H9 (cell line): ENCODE measurements at regions not wholly inside any gene's neighbourhood (a gene's known extent, or its start where the extent isn't known, plus 50 kb on each side); places are given as distances from the start of the nearest gene placed in this dataset.

ENCODE experiments used
- DNase-seq: peaks from one replicate; pipeline ENCODE4 v3.0.0-alpha.2; 2017
- H2AFZ ChIP-seq: one replicate; pipeline ENCODE4 v1.6.1; 2013; ENCODE audit warnings: mild to moderate bottlenecking, low read length, control low read depth, moderate library complexity
- H2AK5ac ChIP-seq: 2 replicates; pipeline ENCODE4 v1.6.1; 2013; ENCODE audit warnings: low read length, control low read depth, mixed read lengths; ENCODE audit not compliant: insufficient read length
- H2BK120ac ChIP-seq: one replicate; pipeline ENCODE4 v1.6.1; 2013; ENCODE audit warnings: low read depth, mild to moderate bottlenecking, low read length, control low read depth, inconsistent platforms; ENCODE audit not compliant: poor library complexity, severe bottlenecking
- H2BK12ac ChIP-seq: 2 replicates; pipeline ENCODE4 v1.6.1; 2013; ENCODE audit warnings: low read length, control low read depth, mixed read lengths, low read depth; ENCODE audit not compliant: insufficient read length
- H2BK15ac ChIP-seq: 2 replicates; pipeline ENCODE4 v1.6.1; 2013; ENCODE audit warnings: low read depth, low read length, control low read depth
- H2BK20ac ChIP-seq: one replicate; pipeline ENCODE4 v1.6.1; 2013; ENCODE audit warnings: low read depth, mild to moderate bottlenecking, low read length, control low read depth, inconsistent platforms; ENCODE audit not compliant: poor library complexity, severe bottlenecking
- H2BK5ac ChIP-seq: 2 replicates; pipeline ENCODE4 v1.6.1; 2013; ENCODE audit warnings: low read length, control low read depth, mixed read lengths; ENCODE audit not compliant: insufficient read length
- H3K14ac ChIP-seq: 2 replicates; pipeline ENCODE4 v1.6.1; 2013; ENCODE audit warnings: low read length, control low read depth; ENCODE audit not compliant: insufficient read depth
- H3K18ac ChIP-seq: 2 replicates; pipeline ENCODE4 v1.6.1; 2013; ENCODE audit warnings: low read depth, mild to moderate bottlenecking, mixed read lengths, low read length, control low read depth; ENCODE audit not compliant: insufficient read length
- H3K23ac ChIP-seq: 2 replicates; pipeline ENCODE4 v1.6.1; 2013; ENCODE audit warnings: low read length, control low read depth, mixed read lengths, low read depth; ENCODE audit not compliant: insufficient read length
- H3K23me2 ChIP-seq: 2 replicates; pipeline ENCODE4 v1.6.1; 2013; ENCODE audit warnings: low read depth, mild to moderate bottlenecking, mixed read lengths, low read length, control low read depth; ENCODE audit not compliant: insufficient read length, poor library complexity, severe bottlenecking
- H3K27ac ChIP-seq: 2 replicates; pipeline ENCODE4 v1.5.1; 2013; ENCODE audit warnings: low read length, control low read depth, mixed read lengths, low read depth; ENCODE audit not compliant: insufficient read length
- H3K27me3 ChIP-seq: 2 replicates; pipeline ENCODE4 v1.6.1; 2013; ENCODE audit warnings: low read length, control low read depth, inconsistent platforms; ENCODE audit not compliant: insufficient read depth
- H3K4ac ChIP-seq: 2 replicates; pipeline ENCODE4 v1.6.1; 2013; ENCODE audit warnings: low read depth, mild to moderate bottlenecking, control low read depth, inconsistent platforms, low read length, moderate library complexity
- H3K4me1 ChIP-seq: 2 replicates; pipeline ENCODE4 v1.6.1; 2013; ENCODE audit warnings: low read length, control low read depth, inconsistent platforms; ENCODE audit not compliant: insufficient read depth
- H3K4me2 ChIP-seq: 2 replicates; pipeline ENCODE4 v1.6.1; 2013; ENCODE audit warnings: low read length, control low read depth, mixed read lengths; ENCODE audit not compliant: insufficient read length, insufficient read depth
- H3K56ac ChIP-seq: 2 replicates; pipeline ENCODE4 v1.6.1; 2013; ENCODE audit warnings: low read depth, mild to moderate bottlenecking, mixed read lengths, low read length, control low read depth; ENCODE audit not compliant: insufficient read length
- H3K79me1 ChIP-seq: 2 replicates; pipeline ENCODE4 v1.6.1; 2013; ENCODE audit warnings: low read depth, mild to moderate bottlenecking, moderate library complexity, low read length, control low read depth, inconsistent platforms; ENCODE audit not compliant: insufficient read depth, poor library complexity, severe bottlenecking
- H3K79me2 ChIP-seq: 2 replicates; pipeline ENCODE4 v1.6.1; 2013; ENCODE audit warnings: low read length, control low read depth, inconsistent platforms; ENCODE audit not compliant: insufficient read depth
- H3K9ac ChIP-seq: 2 replicates; pipeline ENCODE4 v1.6.1; 2013; ENCODE audit warnings: low read length, control low read depth, mixed read lengths; ENCODE audit not compliant: insufficient read length; ENCODE audit errors: extremely low read depth
- H3K9me3 ChIP-seq: one replicate; pipeline ENCODE4 v1.6.1; 2013; ENCODE audit warnings: low read depth, low read length, inconsistent platforms; ENCODE audit not compliant: control insufficient read depth
- H3T11ph ChIP-seq: one replicate; pipeline ENCODE4 v1.6.1; 2013; ENCODE audit warnings: mild to moderate bottlenecking, low read length, control low read depth, inconsistent platforms
- H4K20me1 ChIP-seq: one replicate; pipeline ENCODE4 v1.6.1; 2013; ENCODE audit not compliant: control insufficient read depth, insufficient read length, insufficient read depth
- H4K5ac ChIP-seq: 2 replicates; pipeline ENCODE4 v1.6.1; 2013; ENCODE audit warnings: low read depth, mild to moderate bottlenecking, mixed read lengths, low read length, control low read depth; ENCODE audit not compliant: insufficient read length
- H4K8ac ChIP-seq: replicated peaks from 2 replicates; pipeline ENCODE4 v1.6.1; 2013; ENCODE audit warnings: low read length, control low read depth, mixed read lengths, low read depth; ENCODE audit not compliant: insufficient read length
- H4K91ac ChIP-seq: 2 replicates; pipeline ENCODE4 v1.6.1; 2013; ENCODE audit warnings: low read depth, mild to moderate bottlenecking, moderate library complexity, mixed read lengths, low read length, control low read depth; ENCODE audit not compliant: insufficient read length
- H3K27ac Mint-ChIP-seq, 3 experiments: 2 replicates in 2 of 3; 3 replicates in 1 of 3; pipeline ENCODE4 v1.8.0; 2020 to 2021; ENCODE audit warnings: mixed read lengths in 3 of 3, mild to moderate bottlenecking in 1 of 3, moderate library complexity in 1 of 3
- H3K27me3 Mint-ChIP-seq: 2 replicates; pipeline ENCODE4 v1.8.0; 2021; ENCODE audit warnings: low read depth, mild to moderate bottlenecking, moderate library complexity, mixed read lengths
- H3K36me3 Mint-ChIP-seq, 3 experiments: 2 replicates in 2 of 3; 3 replicates in 1 of 3; pipeline ENCODE4 v1.8.0; 2020 to 2021; ENCODE audit warnings: low read depth in 3 of 3, mixed read lengths in 3 of 3; ENCODE audit not compliant: insufficient read depth in 1 of 3
- H3K4me1 Mint-ChIP-seq, 2 experiments: 2 replicates each; pipeline ENCODE4 v1.8.0; 2020; ENCODE audit warnings: mixed read lengths in 2 of 2
- H3K4me3 Mint-ChIP-seq, 2 experiments: 2 replicates in 1 of 2; 3 replicates in 1 of 2; pipeline ENCODE4 v1.8.0; 2020 to 2021; ENCODE audit warnings: mild to moderate bottlenecking in 2 of 2, mixed read lengths in 2 of 2, moderate library complexity in 1 of 2
- H3K9me3 Mint-ChIP-seq, 2 experiments: 2 replicates in 1 of 2; 3 replicates in 1 of 2; pipeline ENCODE4 v1.8.0; 2020; ENCODE audit warnings: mild to moderate bottlenecking in 2 of 2, mixed read lengths in 2 of 2, moderate library complexity in 1 of 2
- CTCF ChIP-seq: fragments of 200-600 bp; sonication (generic); conservative IDR thresholded peaks from 3 replicates; pipeline ENCODE4 v1.8.0; 2021; ENCODE audit warnings: antibody characterized with exemption, mild to moderate bottlenecking
- WGBS: extraction: QIAGEN DNeasy Blood & Tissue Kit; methylation state at CpG from one replicate; pipeline ENCODE4 v1.1.7; 2013; ENCODE audit warnings: missing lambda C conversion rate, low lambda C conversion rate, mixed read lengths; ENCODE audit not compliant: insufficient read length; ENCODE audit errors: extremely low coverage; 5-methylcytosine and 5-hydroxymethylcytosine counted together

GRCh38 chr14:38521591-38521990, 265.7 kb upstream of the CLEC14A start:
- H2AK5ac ChIP-seq: no peak overlapping the region
- H2BK5ac ChIP-seq: no peak overlapping the region
- no peak overlapping the region for H3K4me2 ChIP-seq
- H3K4me1 ChIP-seq: no peaks in the 10 kb centered on the region; the same call in 1 of the 2 replicates
- H3K23me2 ChIP-seq: no peaks in the 10 kb centered on the region
- no peak overlapping the region for H4K8ac ChIP-seq
- H3K79me1 ChIP-seq: no peaks in the 10 kb centered on the region
- Mint-ChIP-seq H3K4me3 (no peak overlapping the region), H3K36me3 (no peaks in the 10 kb centered on the region), H3K4me1 (peaks cover 28 to 32% of the 10 kb centered on the region in 2 experiments), H3K27me3 (no peaks in the 10 kb centered on the region), H3K9me3 (no peaks in the 10 kb centered on the region), H3K27ac (no peak overlapping the region)
- no peak overlapping the region for H4K5ac ChIP-seq
- no peaks in the 10 kb centered on the region for H3K9me3 ChIP-seq
- no peak overlapping the region for H3K4ac ChIP-seq
- no peak overlapping the region for H2AFZ ChIP-seq
- H2BK12ac ChIP-seq: no peak overlapping the region
- H3K18ac ChIP-seq: no peak overlapping the region
- H3K27me3 ChIP-seq: no peaks in the 10 kb centered on the region
- H4K91ac ChIP-seq: no peak overlapping the region
- no peak overlapping the region for H2BK120ac ChIP-seq
- no peaks in the 10 kb centered on the region for H4K20me1 ChIP-seq
- no peak overlapping the region for H2BK20ac ChIP-seq
- DNase-seq: no peak
- no peak for TF ChIP-seq CTCF
- no peak overlapping the region for H3K23ac ChIP-seq
- no CpG with 5 or more reads among the region's 5 CpGs for WGBS
- no peak overlapping the region for H3K27ac ChIP-seq
- no peak overlapping the region for H3T11ph ChIP-seq
- H3K9ac ChIP-seq: no peak overlapping the region
- no peaks in the 10 kb centered on the region for H3K79me2 ChIP-seq
- H3K14ac ChIP-seq: no peak overlapping the region
- H3K56ac ChIP-seq: no peak overlapping the region
- H2BK15ac ChIP-seq: no peak overlapping the region
